ENCODE measurements at regions not wholly inside any gene's neighbourhood (a gene's known extent, or its start where the extent isn't known, plus 50 kb on each side); places are given as distances from the start of the nearest gene placed in this dataset.

GRCh38 chr3:34779092-34779491, 860.2 kb upstream of the ARPP21 start:
- no peak overlapping the region for H3K27ac Mint-ChIP-seq
- TF ChIP-seq CBFB (CRISPR knock-in tag; IDR thresholded peaks at IDR 0.05; ENCODE audit: low read depth) (no peak), NFE2L1 (CRISPR knock-in tag; IDR thresholded peaks at IDR 0.05) (no peak), ATF2 (CRISPR knock-in tag; IDR thresholded peaks at IDR 0.05; ENCODE audit: borderline replicate concordance, low read depth) (no peak), ARID4B (CRISPR knock-in tag; IDR thresholded peaks at IDR 0.05; ENCODE audit: borderline replicate concordance) (no peak), SMAD4 (CRISPR knock-in tag; IDR thresholded peaks at IDR 0.05) (no peak), OVOL2 (CRISPR knock-in tag; IDR thresholded peaks at IDR 0.05; ENCODE audit: borderline replicate concordance) (no peak), FOXJ3 (CRISPR knock-in tag; IDR thresholded peaks at IDR 0.05; ENCODE audit: borderline replicate concordance) (no peak), CDX4 (CRISPR knock-in tag; IDR thresholded peaks at IDR 0.05; ENCODE audit: borderline replicate concordance) (no peak), CTCF (IDR thresholded peaks at IDR 0.05) (no peak)
- H3K4me3 Mint-ChIP-seq, result no peak overlapping the region
- CTCF ChIA-PET, result no interaction called here
- POLR2A ChIA-PET, result no interaction called here
- H3K4me1 Mint-ChIP-seq, result peaks cover 16% of the 10 kb centered on the region
- no peaks in the 10 kb centered on the region for H3K27me3 Mint-ChIP-seq (ENCODE audit: low read depth)
- H3K36me3 Mint-ChIP-seq, result no peaks in the 10 kb centered on the region
- DNase-seq (ENCODE audit: low spot score), result no peak
- H3K9me3 Mint-ChIP-seq, result 0 out of 2 replicates have a peak, but pooled peaks cover 1% of the 10 kb centered on the region
- no peak for ATAC-seq

- no peaks in the 10 kb centered on the region for H3K27me3 Mint-ChIP-seq (ENCODE audit: low read depth)
- CTCF ChIA-PET, result no interaction called here
- TF ChIP-seq E2F5 (CRISPR knock-in tag; IDR thresholded peaks at IDR 0.05), result no peak
- TF ChIP-seq USF2 (CRISPR knock-in tag; IDR thresholded peaks at IDR 0.05), result no peak
- no peak for TF ChIP-seq ZMAT4 (CRISPR knock-in tag; IDR thresholded peaks at IDR 0.05)
- no peak for TF ChIP-seq ZNF232 (CRISPR knock-in tag; IDR thresholded peaks at IDR 0.05)
- no peak for TF ChIP-seq KAT7 (CRISPR knock-in tag; IDR thresholded peaks at IDR 0.05; ENCODE audit: borderline replicate concordance)
- TF ChIP-seq AR (CRISPR knock-in tag; IDR thresholded peaks at IDR 0.05), result no peak
- no peak for TF ChIP-seq GTF2I (CRISPR knock-in tag; conservative IDR thresholded peaks at IDR 0.05)
- TF ChIP-seq SOX15 (CRISPR knock-in tag; IDR thresholded peaks at IDR 0.05), result no peak
- TF ChIP-seq ERG (CRISPR knock-in tag; IDR thresholded peaks at IDR 0.05), result no peak
Observed at GRCh38 chr3:34780294-34780693, 859.0 kb upstream of the ARPP21 start.

More at GRCh38 chr3:34780294-34780693, 859.0 kb upstream of the ARPP21 start:
- no peaks in the 10 kb centered on the region for H3K9me3 Mint-ChIP-seq
- DNase-seq (ENCODE audit: low spot score) (no peak), ATAC-seq (no peak)
- peaks cover 16% of the 10 kb centered on the region for H3K4me1 Mint-ChIP-seq
- H3K27ac Mint-ChIP-seq, result no peak overlapping the region
- H3K4me3 Mint-ChIP-seq, result no peak overlapping the region
- no peaks in the 10 kb centered on the region for H3K36me3 Mint-ChIP-seq
- POLR2A ChIA-PET, result no interaction called here

Data from WTC11 (cell line).